Keratinocyte (primary cell): ENCODE measurements at regions not wholly inside any gene's neighbourhood (a gene's known extent, or its start where the extent isn't known, plus 50 kb on each side); places are given as distances from the start of the nearest gene placed in this dataset.

Experiments
- DNase-seq: peaks from one replicate; pipeline ENCODE4 v3.0.0-alpha.2; 2011; ENCODE audit warnings: low read depth, missing footprints, low spot score
- FAIRE-seq: peaks from 2 replicates; lab custom pipeline; 2011; peaks lifted over from hg19 to GRCh38; lab: Jason Lieb, UNC
- H2AFZ ChIP-seq: 2 replicates; pipeline ENCODE4 v1.6.0; 2012; ENCODE audit warnings: low read length, control low read depth, inconsistent platforms; ENCODE audit not compliant: control insufficient read depth
- H3K27ac ChIP-seq: 2 replicates; pipeline ENCODE4 v1.5.1; 2011; ENCODE audit warnings: low read length; ENCODE audit not compliant: control insufficient read depth, insufficient read depth
- H3K27me3 ChIP-seq: 3 replicates; pipeline ENCODE4 v1.6.0; 2011; ENCODE audit warnings: low read length; ENCODE audit not compliant: control insufficient read depth, insufficient read depth; ENCODE audit errors: extremely low read depth
- H3K36me3 ChIP-seq, 2 experiments: 2 replicates in 1 of 2; 3 replicates in 1 of 2; pipeline ENCODE4 v1.5.1; 2011; ENCODE audit warnings: low read length in 2 of 2, mild to moderate bottlenecking in 1 of 2; ENCODE audit not compliant: control insufficient read depth in 2 of 2, insufficient read depth in 2 of 2; ENCODE audit errors: extremely low read depth in 1 of 2
- H3K4me1 ChIP-seq: 3 replicates; pipeline ENCODE4 v1.5.1; 2011; ENCODE audit warnings: low read length; ENCODE audit not compliant: control insufficient read depth, insufficient read depth; ENCODE audit errors: extremely low read depth
- H3K4me2 ChIP-seq: 3 replicates; pipeline ENCODE4 v1.6.0; 2011; ENCODE audit warnings: low read depth, low read length; ENCODE audit not compliant: control insufficient read depth, insufficient read depth; ENCODE audit errors: extremely low read depth
- H3K4me3 ChIP-seq, 3 experiments: fragments of 200-600 bp in 1 of 3; sonication (generic) in 1 of 3; 2 replicates in 2 of 3; 3 replicates in 1 of 3; pipeline ENCODE4 v1.5.1; 2011 to 2016; ENCODE audit warnings: low read length in 3 of 3, mild to moderate bottlenecking in 3 of 3, control low read depth in 2 of 3, inconsistent platforms in 1 of 3, low read depth in 1 of 3, mixed read lengths in 1 of 3, mixed run types in 1 of 3, moderate library complexity in 1 of 3; ENCODE audit not compliant: control insufficient read depth in 2 of 3, insufficient read depth in 2 of 3; ENCODE audit errors: extremely low read depth in 1 of 3
- H3K79me2 ChIP-seq: 2 replicates; pipeline ENCODE4 v1.6.0; 2012; ENCODE audit warnings: low read length; ENCODE audit not compliant: control insufficient read depth, insufficient read depth
- H3K9ac ChIP-seq: 3 replicates; pipeline ENCODE4 v1.6.0; 2011; ENCODE audit warnings: low read length; ENCODE audit not compliant: control insufficient read depth, insufficient read depth; ENCODE audit errors: extremely low read depth
- H3K9me1 ChIP-seq: 3 replicates; pipeline ENCODE4 v1.6.0; 2011; ENCODE audit warnings: low read length; ENCODE audit not compliant: control insufficient read depth, insufficient read depth; ENCODE audit errors: extremely low read depth
- H3K9me3 ChIP-seq: 2 replicates; pipeline ENCODE4 v1.5.1; 2012; ENCODE audit warnings: low read depth, low read length; ENCODE audit not compliant: control insufficient read depth
- H4K20me1 ChIP-seq: 3 replicates; pipeline ENCODE4 v1.6.0; 2011; ENCODE audit warnings: low read length; ENCODE audit not compliant: control insufficient read depth, insufficient read depth; ENCODE audit errors: extremely low read depth
- EZH2 ChIP-seq: IDR thresholded peaks from one replicate; pipeline ENCODE4 v1.6.1; 2012; ENCODE audit warnings: inconsistent platforms, mild to moderate bottlenecking, low read length, moderate library complexity
- dilution Hi-C: fragments of 300-500 bp; cut with MboI; formaldehyde crosslinking; loops from one replicate; pipeline ENCODE4 v1.7.0; 2020; ENCODE audit warnings: low sequenced_read_pairs; ENCODE audit not compliant: extremely low pct_ligation_motif_present
- TF ChIP-seq, protein P1 (sequence below), 3 experiments: IDR thresholded peaks in 1 of 3; conservative IDR thresholded peaks in 1 of 3; optimal IDR thresholded peaks in 1 of 3; 2 replicates in 2 of 3; 3 replicates in 1 of 3; pipeline versions ENCODE3 to v1.5.1; 2011; ENCODE audit warnings: low read length in 3 of 3, mild to moderate bottlenecking in 3 of 3, moderate library complexity in 2 of 3, control low read depth in 1 of 3, inconsistent platforms in 1 of 3; ENCODE audit not compliant: insufficient read depth in 2 of 3; ENCODE audit errors: extremely low read depth in 1 of 3

GRCh38 chr2:9710311-9710710 lies 79.5 kb upstream of the YWHAQ start:
- peaks cover 6% of the 10 kb centered on the region for H3K4me1 ChIP-seq
- no peaks in the 10 kb centered on the region for H3K36me3 ChIP-seq
- dilution Hi-C loops, result no loop called here
- no peaks in the 10 kb centered on the region for H3K9me1 ChIP-seq
- H3K4me3 ChIP-seq, result no peak overlapping the region
- TF ChIP-seq EZH2, result no peak
- TF ChIP-seq, protein P1, sequence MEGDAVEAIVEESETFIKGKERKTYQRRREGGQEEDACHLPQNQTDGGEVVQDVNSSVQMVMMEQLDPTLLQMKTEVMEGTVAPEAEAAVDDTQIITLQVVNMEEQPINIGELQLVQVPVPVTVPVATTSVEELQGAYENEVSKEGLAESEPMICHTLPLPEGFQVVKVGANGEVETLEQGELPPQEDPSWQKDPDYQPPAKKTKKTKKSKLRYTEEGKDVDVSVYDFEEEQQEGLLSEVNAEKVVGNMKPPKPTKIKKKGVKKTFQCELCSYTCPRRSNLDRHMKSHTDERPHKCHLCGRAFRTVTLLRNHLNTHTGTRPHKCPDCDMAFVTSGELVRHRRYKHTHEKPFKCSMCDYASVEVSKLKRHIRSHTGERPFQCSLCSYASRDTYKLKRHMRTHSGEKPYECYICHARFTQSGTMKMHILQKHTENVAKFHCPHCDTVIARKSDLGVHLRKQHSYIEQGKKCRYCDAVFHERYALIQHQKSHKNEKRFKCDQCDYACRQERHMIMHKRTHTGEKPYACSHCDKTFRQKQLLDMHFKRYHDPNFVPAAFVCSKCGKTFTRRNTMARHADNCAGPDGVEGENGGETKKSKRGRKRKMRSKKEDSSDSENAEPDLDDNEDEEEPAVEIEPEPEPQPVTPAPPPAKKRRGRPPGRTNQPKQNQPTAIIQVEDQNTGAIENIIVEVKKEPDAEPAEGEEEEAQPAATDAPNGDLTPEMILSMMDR (optimal IDR thresholded peaks at IDR 0.05 in 1 of 3, IDR thresholded peaks at IDR 0.05 in 1 of 3, conservative IDR thresholded peaks at IDR 0.05 in 1 of 3; ENCODE audit: extremely low read depth in 1 of 3, insufficient read depth in 2 of 3, low read length in 3 of 3), result no peak
- H3K9me3 ChIP-seq, result no peaks in the 10 kb centered on the region
- no peak overlapping the region for H3K4me2 ChIP-seq
- FAIRE-seq (no peak), DNase-seq (peak; percentile 58)
- H3K79me2 ChIP-seq, result no peaks in the 10 kb centered on the region
- no peaks in the 10 kb centered on the region for H3K27me3 ChIP-seq
- no peaks in the 10 kb centered on the region for H4K20me1 ChIP-seq
- H2AFZ ChIP-seq, result no peak overlapping the region
- no peak overlapping the region for H3K9ac ChIP-seq
- no peak overlapping the region for H3K27ac ChIP-seq

DNA sequence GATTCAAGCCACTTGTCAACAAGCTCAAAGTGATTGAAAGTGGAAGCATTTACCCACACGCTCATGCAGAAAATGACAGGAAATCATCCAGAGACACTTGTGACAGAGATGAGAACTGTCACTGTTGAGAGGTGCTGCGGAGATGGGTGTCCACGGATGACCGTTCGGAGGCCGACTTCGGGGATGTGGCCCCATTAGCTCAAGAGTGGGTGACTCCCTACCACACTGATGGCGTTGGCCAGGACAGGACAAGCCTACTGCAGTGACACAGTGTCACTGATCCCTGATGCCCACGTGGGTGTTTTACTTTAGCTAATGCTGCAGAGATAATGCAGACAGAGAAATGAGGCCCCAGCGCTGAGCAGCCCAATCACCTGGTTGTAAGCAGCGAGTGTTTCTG lies 81.5 kb upstream of the YWHAQ start:
- H3K4me2 ChIP-seq, result no peak overlapping the region

More for the DNA sequence above, 81.5 kb upstream of the YWHAQ start:
- H2AFZ ChIP-seq, result no peak overlapping the region
- no peak overlapping the region for H3K27ac ChIP-seq
- H3K27me3 ChIP-seq, result no peaks in the 10 kb centered on the region
- H4K20me1 ChIP-seq, result no peaks in the 10 kb centered on the region
- peaks cover 6% of the 10 kb centered on the region for H3K4me1 ChIP-seq
- no peak overlapping the region for H3K4me3 ChIP-seq
- TF ChIP-seq EZH2, result no peak
- TF ChIP-seq, protein P1 (optimal IDR thresholded peaks at IDR 0.05 in 1 of 3, IDR thresholded peaks at IDR 0.05 in 1 of 3, conservative IDR thresholded peaks at IDR 0.05 in 1 of 3; ENCODE audit: extremely low read depth in 1 of 3, insufficient read depth in 2 of 3, low read length in 3 of 3), result no peak
- H3K9me3 ChIP-seq, result no peaks in the 10 kb centered on the region
- H3K9ac ChIP-seq, result no peak overlapping the region
- FAIRE-seq (no peak), DNase-seq (no peak)
- dilution Hi-C loops, result no loop called here
- H3K9me1 ChIP-seq, result no peaks in the 10 kb centered on the region
- H3K36me3 ChIP-seq, result no peaks in the 10 kb centered on the region
- no peaks in the 10 kb centered on the region for H3K79me2 ChIP-seq
